Keratinocyte (primary cell): ENCODE measurements at regions not wholly inside any gene's neighbourhood (a gene's known extent, or its start where the extent isn't known, plus 50 kb on each side); places are given as distances from the start of the nearest gene placed in this dataset.

Experiments
- DNase-seq: peaks from one replicate; pipeline ENCODE4 v3.0.0-alpha.2; 2011; ENCODE audit warnings: low read depth, missing footprints, low spot score
- FAIRE-seq: peaks from 2 replicates; lab custom pipeline; 2011; peaks lifted over from hg19 to GRCh38; lab: Jason Lieb, UNC
- H2AFZ ChIP-seq: 2 replicates; pipeline ENCODE4 v1.6.0; 2012; ENCODE audit warnings: low read length, control low read depth, inconsistent platforms; ENCODE audit not compliant: control insufficient read depth
- H3K27ac ChIP-seq: 2 replicates; pipeline ENCODE4 v1.5.1; 2011; ENCODE audit warnings: low read length; ENCODE audit not compliant: control insufficient read depth, insufficient read depth
- H3K27me3 ChIP-seq: 3 replicates; pipeline ENCODE4 v1.6.0; 2011; ENCODE audit warnings: low read length; ENCODE audit not compliant: control insufficient read depth, insufficient read depth; ENCODE audit errors: extremely low read depth
- H3K36me3 ChIP-seq, 2 experiments: 2 replicates in 1 of 2; 3 replicates in 1 of 2; pipeline ENCODE4 v1.5.1; 2011; ENCODE audit warnings: low read length in 2 of 2, mild to moderate bottlenecking in 1 of 2; ENCODE audit not compliant: control insufficient read depth in 2 of 2, insufficient read depth in 2 of 2; ENCODE audit errors: extremely low read depth in 1 of 2
- H3K4me1 ChIP-seq: 3 replicates; pipeline ENCODE4 v1.5.1; 2011; ENCODE audit warnings: low read length; ENCODE audit not compliant: control insufficient read depth, insufficient read depth; ENCODE audit errors: extremely low read depth
- H3K4me2 ChIP-seq: 3 replicates; pipeline ENCODE4 v1.6.0; 2011; ENCODE audit warnings: low read depth, low read length; ENCODE audit not compliant: control insufficient read depth, insufficient read depth; ENCODE audit errors: extremely low read depth
- H3K4me3 ChIP-seq, 3 experiments: fragments of 200-600 bp in 1 of 3; sonication (generic) in 1 of 3; 2 replicates in 2 of 3; 3 replicates in 1 of 3; pipeline ENCODE4 v1.5.1; 2011 to 2016; ENCODE audit warnings: low read length in 3 of 3, mild to moderate bottlenecking in 3 of 3, control low read depth in 2 of 3, inconsistent platforms in 1 of 3, low read depth in 1 of 3, mixed read lengths in 1 of 3, mixed run types in 1 of 3, moderate library complexity in 1 of 3; ENCODE audit not compliant: control insufficient read depth in 2 of 3, insufficient read depth in 2 of 3; ENCODE audit errors: extremely low read depth in 1 of 3
- H3K79me2 ChIP-seq: 2 replicates; pipeline ENCODE4 v1.6.0; 2012; ENCODE audit warnings: low read length; ENCODE audit not compliant: control insufficient read depth, insufficient read depth
- H3K9ac ChIP-seq: 3 replicates; pipeline ENCODE4 v1.6.0; 2011; ENCODE audit warnings: low read length; ENCODE audit not compliant: control insufficient read depth, insufficient read depth; ENCODE audit errors: extremely low read depth
- H3K9me1 ChIP-seq: 3 replicates; pipeline ENCODE4 v1.6.0; 2011; ENCODE audit warnings: low read length; ENCODE audit not compliant: control insufficient read depth, insufficient read depth; ENCODE audit errors: extremely low read depth
- H3K9me3 ChIP-seq: 2 replicates; pipeline ENCODE4 v1.5.1; 2012; ENCODE audit warnings: low read depth, low read length; ENCODE audit not compliant: control insufficient read depth
- H4K20me1 ChIP-seq: 3 replicates; pipeline ENCODE4 v1.6.0; 2011; ENCODE audit warnings: low read length; ENCODE audit not compliant: control insufficient read depth, insufficient read depth; ENCODE audit errors: extremely low read depth
- EZH2 ChIP-seq: IDR thresholded peaks from one replicate; pipeline ENCODE4 v1.6.1; 2012; ENCODE audit warnings: inconsistent platforms, mild to moderate bottlenecking, low read length, moderate library complexity
- dilution Hi-C: fragments of 300-500 bp; cut with MboI; formaldehyde crosslinking; loops from one replicate; pipeline ENCODE4 v1.7.0; 2020; ENCODE audit warnings: low sequenced_read_pairs; ENCODE audit not compliant: extremely low pct_ligation_motif_present
- TF ChIP-seq, protein P1 (sequence below), 3 experiments: IDR thresholded peaks in 1 of 3; conservative IDR thresholded peaks in 1 of 3; optimal IDR thresholded peaks in 1 of 3; 2 replicates in 2 of 3; 3 replicates in 1 of 3; pipeline versions ENCODE3 to v1.5.1; 2011; ENCODE audit warnings: low read length in 3 of 3, mild to moderate bottlenecking in 3 of 3, moderate library complexity in 2 of 3, control low read depth in 1 of 3, inconsistent platforms in 1 of 3; ENCODE audit not compliant: insufficient read depth in 2 of 3; ENCODE audit errors: extremely low read depth in 1 of 3

DNA sequence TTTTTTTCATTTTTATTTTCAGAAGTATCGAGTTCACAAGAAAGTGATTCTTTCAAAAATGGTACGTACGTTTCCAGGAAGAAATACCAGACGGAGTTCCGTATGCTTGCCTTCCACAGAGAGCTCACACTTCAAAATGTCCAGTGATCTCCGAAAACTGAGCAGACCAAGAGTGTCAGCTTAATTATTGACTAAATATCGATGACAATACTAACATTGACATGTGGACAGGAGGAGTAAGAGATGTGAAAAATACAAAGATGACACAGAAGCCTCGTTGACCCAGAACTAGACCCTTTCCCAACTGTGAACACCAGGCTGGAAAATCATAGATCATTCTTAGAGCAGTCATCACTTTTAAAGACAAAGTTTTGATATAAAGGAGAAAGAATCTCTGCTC is 440.0 kb upstream of the POU3F3 start:
- TF ChIP-seq, protein P1, sequence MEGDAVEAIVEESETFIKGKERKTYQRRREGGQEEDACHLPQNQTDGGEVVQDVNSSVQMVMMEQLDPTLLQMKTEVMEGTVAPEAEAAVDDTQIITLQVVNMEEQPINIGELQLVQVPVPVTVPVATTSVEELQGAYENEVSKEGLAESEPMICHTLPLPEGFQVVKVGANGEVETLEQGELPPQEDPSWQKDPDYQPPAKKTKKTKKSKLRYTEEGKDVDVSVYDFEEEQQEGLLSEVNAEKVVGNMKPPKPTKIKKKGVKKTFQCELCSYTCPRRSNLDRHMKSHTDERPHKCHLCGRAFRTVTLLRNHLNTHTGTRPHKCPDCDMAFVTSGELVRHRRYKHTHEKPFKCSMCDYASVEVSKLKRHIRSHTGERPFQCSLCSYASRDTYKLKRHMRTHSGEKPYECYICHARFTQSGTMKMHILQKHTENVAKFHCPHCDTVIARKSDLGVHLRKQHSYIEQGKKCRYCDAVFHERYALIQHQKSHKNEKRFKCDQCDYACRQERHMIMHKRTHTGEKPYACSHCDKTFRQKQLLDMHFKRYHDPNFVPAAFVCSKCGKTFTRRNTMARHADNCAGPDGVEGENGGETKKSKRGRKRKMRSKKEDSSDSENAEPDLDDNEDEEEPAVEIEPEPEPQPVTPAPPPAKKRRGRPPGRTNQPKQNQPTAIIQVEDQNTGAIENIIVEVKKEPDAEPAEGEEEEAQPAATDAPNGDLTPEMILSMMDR (optimal IDR thresholded peaks at IDR 0.05 in 1 of 3, IDR thresholded peaks at IDR 0.05 in 1 of 3, conservative IDR thresholded peaks at IDR 0.05 in 1 of 3; ENCODE audit: extremely low read depth in 1 of 3, insufficient read depth in 2 of 3, low read length in 3 of 3): no peak
- TF ChIP-seq EZH2: no peak
- Histone ChIP-seq H3K4me1 (no peaks in the 10 kb centered on the region), H4K20me1 (no peaks in the 10 kb centered on the region), H3K4me2 (no peak overlapping the region), H3K9me1 (no peaks in the 10 kb centered on the region), H3K27ac (no peak overlapping the region), H3K9me3 (no peaks in the 10 kb centered on the region), H3K79me2 (no peaks in the 10 kb centered on the region), H3K36me3 (no peaks in the 10 kb centered on the region), H3K4me3 (no peak overlapping the region), H3K27me3 (no peaks in the 10 kb centered on the region), H2AFZ (no peak overlapping the region), H3K9ac (no peak overlapping the region)
- dilution Hi-C loops: no loop called here
- no peak for FAIRE-seq
- no peak for DNase-seq

DNA sequence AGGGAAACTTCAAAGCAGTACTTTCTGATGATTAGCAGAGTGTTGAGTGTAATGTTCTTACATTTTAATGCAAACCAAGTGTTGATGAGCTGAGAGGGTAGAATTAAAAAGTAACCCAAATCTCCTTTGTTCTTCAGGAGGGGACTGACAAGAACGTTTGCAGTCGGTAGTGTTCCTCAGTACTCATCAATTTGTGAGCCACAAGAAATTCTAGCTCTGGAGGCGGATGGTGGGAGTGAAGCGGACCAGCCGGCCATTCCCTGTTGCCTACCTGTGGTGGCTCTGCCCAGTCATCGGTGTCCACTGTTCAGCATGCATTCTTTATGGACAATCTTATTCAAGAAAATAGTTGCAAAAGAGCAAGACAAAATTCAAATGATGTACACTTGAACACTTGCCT is 438.6 kb upstream of the POU3F3 start:
- DNase-seq (no peak), FAIRE-seq (no peak)
- dilution Hi-C loops: no loop called here
- no peak overlapping the region for H3K9ac ChIP-seq
- no peaks in the 10 kb centered on the region for H3K27me3 ChIP-seq
- H3K9me1 ChIP-seq: no peaks in the 10 kb centered on the region
- no peaks in the 10 kb centered on the region for H3K4me1 ChIP-seq
- no peaks in the 10 kb centered on the region for H3K9me3 ChIP-seq
- no peak overlapping the region for H3K4me2 ChIP-seq
- H3K27ac ChIP-seq: no peak overlapping the region
- H4K20me1 ChIP-seq: no peaks in the 10 kb centered on the region
- no peaks in the 10 kb centered on the region for H3K79me2 ChIP-seq
- TF ChIP-seq, protein P1 (optimal IDR thresholded peaks at IDR 0.05 in 1 of 3, IDR thresholded peaks at IDR 0.05 in 1 of 3, conservative IDR thresholded peaks at IDR 0.05 in 1 of 3; ENCODE audit: extremely low read depth in 1 of 3, insufficient read depth in 2 of 3, low read length in 3 of 3): no peak
- no peak for TF ChIP-seq EZH2
- no peak overlapping the region for H3K4me3 ChIP-seq
- H2AFZ ChIP-seq: no peak overlapping the region
- H3K36me3 ChIP-seq: no peaks in the 10 kb centered on the region
